Vagina (tissue), 2 donors: ENCODE measurements at regions not wholly inside any gene's neighbourhood (a gene's known extent, or its start where the extent isn't known, plus 50 kb on each side); places are given as distances from the start of the nearest gene placed in this dataset.

Source experiments
- DNase-seq, 2 donors: peaks; one replicate each; pipeline ENCODE4 v3.0.0-alpha.2; 2017; ENCODE audit errors: extremely low spot score in 2 of 2
- H3K27ac ChIP-seq: fragments of 200-600 bp; sonication (generic); one replicate; pipeline ENCODE4 v1.5.1; 2019
- H3K27me3 ChIP-seq: fragments of 200-600 bp; sonication (generic); one replicate; pipeline ENCODE4 v1.5.1; 2019
- H3K36me3 ChIP-seq, 2 donors: fragments of 200-600 bp; sonication (generic); one replicate each; pipeline ENCODE4 v1.5.1; 2017 to 2019
- H3K4me1 ChIP-seq: fragments of 200-600 bp; sonication (generic); one replicate; pipeline ENCODE4 v1.5.1; 2019
- H3K4me3 ChIP-seq, 2 donors: fragments of 200-600 bp; sonication (generic); 1 replicate in 1 of 2; 2 replicates in 1 of 2; pipeline ENCODE4 v1.5.1; 2016 to 2019
- H3K9me3 ChIP-seq: fragments of 200-600 bp; sonication (generic); one replicate; pipeline ENCODE4 v1.5.1; 2019
- POLR2A ChIP-seq, 2 donors: fragments of 450-650 bp; IDR thresholded peaks; one replicate each; pipeline ENCODE4 v1.6.1; 2017; ENCODE audit warnings: antibody characterized with exemption in 2 of 2, mild to moderate bottlenecking in 2 of 2, moderate library complexity in 2 of 2
- POLR2AphosphoS5 ChIP-seq, 2 donors: sonication (generic); formaldehyde crosslinking; IDR thresholded peaks; one replicate each; pipeline ENCODE4 v1.9.0; 2017; ENCODE audit warnings: antibody characterized with exemption in 2 of 2, mild to moderate bottlenecking in 2 of 2, low read depth in 1 of 2; ENCODE audit not compliant: insufficient read depth in 1 of 2
- intact Hi-C: fragments of 100-400 bp; cut with DNase I; formaldehyde crosslinking; loops from one replicate; pipeline ENCODE4 v1.15.1; 2023
- TF ChIP-seq, protein P1 (sequence below), 3 experiments: fragments of 450-650 bp in 2 of 3; fragments of 200-600 bp in 1 of 3; sonication (generic) in 1 of 3; IDR thresholded peaks; one replicate each; pipeline ENCODE4 v1.5.1; 2017 to 2019; ENCODE audit warnings: antibody characterized with exemption in 3 of 3, mild to moderate bottlenecking in 2 of 3, moderate library complexity in 2 of 3

DNA sequence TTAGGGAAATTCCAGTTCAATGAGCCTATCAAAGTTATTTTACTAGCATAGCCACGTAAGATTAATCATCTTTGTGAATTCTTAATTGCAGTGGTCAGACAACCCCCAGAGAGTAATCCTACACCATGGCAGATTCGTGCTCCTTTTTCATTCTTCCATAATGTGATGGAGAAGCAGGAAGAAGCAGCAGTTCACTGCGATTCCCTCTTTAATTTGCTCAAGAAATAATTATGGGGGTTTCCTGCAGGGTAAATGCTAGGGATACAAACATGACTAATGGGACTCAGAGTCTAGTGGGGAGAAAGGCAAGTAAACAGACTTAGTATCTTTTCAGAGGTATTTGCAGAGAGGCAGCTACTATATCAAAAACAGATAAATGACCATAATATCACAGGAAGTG, 175.8 kb upstream of the HNRNPA3 start:
- Histone ChIP-seq H3K27ac (no peak overlapping the region), H3K4me1 (peaks cover 12% of the 10 kb centered on the region), H3K27me3 (no peaks in the 10 kb centered on the region), H3K36me3 (no peaks in the 10 kb centered on the region), H3K9me3 (no peaks in the 10 kb centered on the region), H3K4me3 (no peak overlapping the region)
- TF ChIP-seq POLR2A (IDR thresholded peaks at IDR 0.05) (no peak), POLR2AphosphoS5 (IDR thresholded peaks at IDR 0.05; ENCODE audit: insufficient read depth in 1 of 2, low read depth in 1 of 2) (no peak)
- TF ChIP-seq, protein P1, sequence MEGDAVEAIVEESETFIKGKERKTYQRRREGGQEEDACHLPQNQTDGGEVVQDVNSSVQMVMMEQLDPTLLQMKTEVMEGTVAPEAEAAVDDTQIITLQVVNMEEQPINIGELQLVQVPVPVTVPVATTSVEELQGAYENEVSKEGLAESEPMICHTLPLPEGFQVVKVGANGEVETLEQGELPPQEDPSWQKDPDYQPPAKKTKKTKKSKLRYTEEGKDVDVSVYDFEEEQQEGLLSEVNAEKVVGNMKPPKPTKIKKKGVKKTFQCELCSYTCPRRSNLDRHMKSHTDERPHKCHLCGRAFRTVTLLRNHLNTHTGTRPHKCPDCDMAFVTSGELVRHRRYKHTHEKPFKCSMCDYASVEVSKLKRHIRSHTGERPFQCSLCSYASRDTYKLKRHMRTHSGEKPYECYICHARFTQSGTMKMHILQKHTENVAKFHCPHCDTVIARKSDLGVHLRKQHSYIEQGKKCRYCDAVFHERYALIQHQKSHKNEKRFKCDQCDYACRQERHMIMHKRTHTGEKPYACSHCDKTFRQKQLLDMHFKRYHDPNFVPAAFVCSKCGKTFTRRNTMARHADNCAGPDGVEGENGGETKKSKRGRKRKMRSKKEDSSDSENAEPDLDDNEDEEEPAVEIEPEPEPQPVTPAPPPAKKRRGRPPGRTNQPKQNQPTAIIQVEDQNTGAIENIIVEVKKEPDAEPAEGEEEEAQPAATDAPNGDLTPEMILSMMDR (IDR thresholded peaks at IDR 0.05), result no peak
- intact Hi-C loops, result no loop called here
- DNase-seq, result no peak

DNA sequence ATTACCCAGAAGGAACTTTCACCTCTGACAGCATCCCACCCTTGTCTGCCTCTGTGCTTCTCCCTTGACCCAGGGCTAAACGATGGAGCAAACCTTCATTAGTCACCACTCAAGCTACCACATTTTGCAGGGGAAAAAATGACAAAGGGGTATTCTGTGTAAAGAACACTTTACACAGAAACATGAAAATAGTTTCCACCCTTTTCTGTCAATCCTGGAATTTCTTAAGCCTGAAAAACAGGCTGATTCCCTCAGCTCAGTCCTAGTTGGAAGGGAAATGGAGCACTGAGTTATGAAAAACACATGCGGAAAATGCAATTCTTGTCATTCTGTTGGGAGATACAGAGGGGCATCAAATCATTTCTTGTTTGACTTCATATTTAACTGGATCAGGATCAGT, 175.0 kb upstream of the HNRNPA3 start:
- H3K4me3 ChIP-seq, result no peak overlapping the region
- no peaks in the 10 kb centered on the region for H3K36me3 ChIP-seq
- TF ChIP-seq, protein P1 (IDR thresholded peaks at IDR 0.05), result no peak
- TF ChIP-seq POLR2AphosphoS5 (IDR thresholded peaks at IDR 0.05; ENCODE audit: insufficient read depth in 1 of 2, low read depth in 1 of 2) (no peak), POLR2A (IDR thresholded peaks at IDR 0.05) (no peak)
- DNase-seq, result no peak
- no peaks in the 10 kb centered on the region for H3K9me3 ChIP-seq
- H3K27me3 ChIP-seq, result no peaks in the 10 kb centered on the region
- peaks cover 12% of the 10 kb centered on the region for H3K4me1 ChIP-seq
- intact Hi-C loops, result no loop called here
- no peak overlapping the region for H3K27ac ChIP-seq

DNA sequence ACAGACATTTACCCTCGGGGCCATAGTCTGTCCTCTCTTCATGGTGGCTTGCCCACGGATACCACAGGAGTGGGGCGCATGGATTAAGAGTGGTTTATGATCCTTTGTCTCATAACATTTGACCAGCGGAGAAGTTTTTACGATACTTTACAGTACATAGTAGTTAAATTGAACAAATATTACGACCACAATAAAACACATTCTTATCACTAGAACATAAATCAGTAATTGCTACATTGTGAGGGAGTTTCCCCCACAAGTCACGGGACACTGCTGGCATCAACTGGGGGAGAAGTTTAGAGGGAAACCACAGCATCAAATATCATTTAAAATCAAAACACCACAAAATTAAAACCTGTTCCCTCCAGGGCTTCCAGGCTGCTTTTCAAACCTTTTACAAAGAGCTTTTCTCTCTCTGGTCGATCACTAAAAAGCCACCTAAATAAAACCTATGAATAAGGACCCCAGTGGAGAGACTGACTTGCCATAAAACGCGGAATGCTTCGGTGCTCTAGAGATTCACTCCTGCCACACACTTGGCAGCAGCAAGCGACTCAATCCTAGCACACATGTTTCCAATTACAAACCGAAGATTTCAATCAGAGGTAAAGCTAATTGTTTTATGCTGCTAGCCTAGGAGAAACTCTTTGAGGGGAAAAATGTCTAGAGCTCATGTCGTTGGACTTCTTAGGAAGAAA, 173.7 kb upstream of the HNRNPA3 start:
- intact Hi-C loops, result no loop called here
- TF ChIP-seq POLR2A (IDR thresholded peaks at IDR 0.05) (no peak), POLR2AphosphoS5 (IDR thresholded peaks at IDR 0.05; ENCODE audit: insufficient read depth in 1 of 2, low read depth in 1 of 2) (no peak)
- TF ChIP-seq, protein P1 (IDR thresholded peaks at IDR 0.05), result no peak
- no peak overlapping the region for H3K27ac ChIP-seq

DNA sequence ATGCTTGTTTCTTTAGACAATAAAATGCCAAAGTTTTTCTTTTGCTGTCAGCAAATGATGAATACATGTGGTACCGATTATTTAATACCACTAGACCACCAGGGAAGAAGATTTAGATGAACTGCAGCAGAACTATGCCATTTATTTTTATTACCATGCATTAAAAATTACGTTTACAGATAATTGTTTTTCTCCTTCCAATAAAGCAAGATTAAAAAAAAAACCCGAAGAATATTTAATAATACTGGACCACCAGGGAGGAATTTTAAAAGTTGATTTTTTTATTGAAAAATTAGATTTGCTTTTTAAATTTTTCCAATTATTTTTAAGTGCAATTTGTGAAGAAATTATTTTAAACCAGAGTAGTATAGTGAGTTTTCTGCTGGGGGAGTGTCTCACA, 170.3 kb upstream of the HNRNPA3 start:
- Histone ChIP-seq H3K27ac (no peak overlapping the region), H3K9me3 (no peaks in the 10 kb centered on the region), H3K4me3 (no peak overlapping the region), H3K27me3 (no peaks in the 10 kb centered on the region), H3K36me3 (no peaks in the 10 kb centered on the region), H3K4me1 (peaks cover 12% of the 10 kb centered on the region)
- intact Hi-C loops, result no loop called here
- DNase-seq, result no peak
- TF ChIP-seq, protein P1 (IDR thresholded peaks at IDR 0.05), result no peak
- no peak for TF ChIP-seq POLR2A (IDR thresholded peaks at IDR 0.05)

More for the DNA sequence above, 173.7 kb upstream of the HNRNPA3 start:
- DNase-seq, result no peak
- no peaks in the 10 kb centered on the region for H3K9me3 ChIP-seq
- no peak overlapping the region for H3K4me3 ChIP-seq
- no peaks in the 10 kb centered on the region for H3K27me3 ChIP-seq
- H3K4me1 ChIP-seq, result peaks cover 12% of the 10 kb centered on the region
- no peaks in the 10 kb centered on the region for H3K36me3 ChIP-seq

DNA sequence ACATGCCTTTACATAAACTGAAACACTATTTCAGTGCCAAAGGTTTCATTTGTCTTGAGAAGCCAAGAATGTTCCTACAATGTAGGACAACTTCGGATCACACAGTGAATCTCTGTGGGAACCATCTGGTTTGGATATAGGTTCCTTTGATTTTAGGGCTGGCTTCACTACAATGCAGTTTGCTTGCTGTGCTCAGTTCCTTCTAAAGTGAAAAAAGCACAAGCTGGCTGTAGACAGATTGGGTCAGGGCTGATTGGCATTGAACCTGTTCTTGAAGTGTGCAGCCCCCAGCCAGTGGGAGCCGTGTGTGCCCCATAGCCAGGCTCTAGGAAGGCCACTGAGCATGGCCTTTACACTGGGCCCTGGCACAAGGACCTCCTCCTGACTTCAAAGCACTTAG, 167.9 kb upstream of the HNRNPA3 start:
- DNase-seq, result no peak
- intact Hi-C loops, result no loop called here
- Histone ChIP-seq H3K9me3 (no peaks in the 10 kb centered on the region), H3K36me3 (no peaks in the 10 kb centered on the region), H3K4me1 (peaks cover 3% of the 10 kb centered on the region), H3K27ac (no peak overlapping the region), H3K27me3 (no peaks in the 10 kb centered on the region), H3K4me3 (no peak overlapping the region)
- TF ChIP-seq, protein P1 (IDR thresholded peaks at IDR 0.05), result no peak
- TF ChIP-seq POLR2AphosphoS5 (IDR thresholded peaks at IDR 0.05; ENCODE audit: insufficient read depth in 1 of 2, low read depth in 1 of 2) (no peak), POLR2A (IDR thresholded peaks at IDR 0.05) (no peak)
